8988T (cell line): ENCODE measurements at regions not wholly inside any gene's neighbourhood (a gene's known extent, or its start where the extent isn't known, plus 50 kb on each side); places are given as distances from the start of the nearest gene placed in this dataset.
"Not testable (repeated sequence)": the region's sequence is repeated elsewhere in the genome, so short reads cannot be mapped to it uniquely, and the experiment has no call there.

Source experiments
- DNase-seq: peaks from one replicate; pipeline ENCODE4 v3.0.0; 2011

DNA sequence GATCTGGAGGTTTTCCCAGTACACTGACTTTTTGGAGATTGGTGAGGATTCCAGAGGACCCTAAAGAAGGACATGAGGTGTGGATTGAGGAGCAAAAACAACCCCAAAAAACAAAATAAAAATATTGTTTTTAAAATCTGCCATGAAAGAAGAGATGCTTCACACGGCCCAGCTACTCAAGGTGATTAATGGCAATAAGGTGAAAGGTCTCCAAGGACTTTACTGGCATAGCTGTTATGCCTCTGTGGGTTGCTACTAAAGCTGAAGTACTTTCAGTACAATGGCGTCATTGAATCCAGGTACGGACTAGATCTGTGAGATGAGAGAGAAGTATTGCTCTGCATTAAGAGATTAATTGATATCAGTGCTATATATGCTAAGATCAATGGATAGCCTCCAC is 606.4 kb downstream of the TDRD15 start:
- DNase-seq, result no peak

DNA sequence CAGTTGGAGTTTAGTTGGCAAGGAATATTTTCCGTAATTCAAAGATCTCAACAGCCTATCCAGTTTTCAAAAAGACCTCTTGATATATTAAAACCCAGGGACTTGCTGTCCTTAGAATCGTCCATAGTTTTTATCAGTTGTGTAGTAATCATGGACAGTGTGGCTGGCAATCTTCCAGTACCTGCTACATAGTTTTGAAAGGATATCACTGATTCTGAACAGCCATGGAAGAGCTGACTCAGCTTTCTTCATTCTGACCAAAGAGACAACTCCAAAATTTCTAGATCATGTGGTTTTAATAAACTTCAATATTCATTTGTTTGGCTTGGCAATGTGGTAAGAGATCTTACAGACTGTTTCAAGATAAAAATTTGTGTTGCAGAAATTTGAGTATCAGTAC is 616.7 kb downstream of the TDRD15 start:
- DNase-seq, result no peak

DNA sequence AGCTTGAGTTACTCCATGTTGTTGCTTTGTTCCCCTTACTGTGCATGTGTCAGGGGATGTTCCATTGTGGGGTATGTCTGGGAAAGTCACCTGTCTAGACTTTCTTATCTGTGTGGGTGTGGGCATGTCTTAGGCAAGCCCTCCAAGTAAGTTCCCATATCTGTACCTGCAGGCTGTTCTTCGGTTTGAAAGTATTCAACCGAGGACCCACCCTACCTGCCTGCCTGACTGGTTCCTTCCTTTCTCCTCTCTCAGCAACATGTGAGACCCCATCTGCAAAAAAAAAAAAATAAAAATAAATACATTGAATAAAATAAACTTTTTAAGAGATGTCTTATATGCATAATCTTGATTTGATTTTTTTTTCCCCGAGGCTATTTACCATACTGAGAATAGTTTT is 622.7 kb downstream of the TDRD15 start:
- no peak for DNase-seq

DNA sequence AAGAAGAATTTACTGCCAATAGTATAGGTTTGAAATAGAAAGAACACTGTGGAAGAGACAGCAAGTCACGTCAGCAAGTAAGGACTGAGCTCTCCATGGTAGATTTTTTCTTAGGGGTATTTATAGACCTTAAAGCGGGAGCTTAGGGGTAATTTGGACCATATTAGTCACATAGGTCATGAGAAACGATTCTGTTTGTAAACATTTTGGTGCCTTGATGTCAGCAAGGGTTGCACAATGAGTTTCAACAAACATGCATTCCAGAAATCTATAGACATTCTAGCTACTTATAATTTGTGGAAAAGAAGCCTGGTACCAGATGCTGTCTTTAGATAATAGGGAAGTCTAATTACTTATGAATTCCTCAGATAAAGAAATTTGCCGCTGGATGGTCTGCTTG is 624.7 kb downstream of the TDRD15 start:
- no peak for DNase-seq

DNA sequence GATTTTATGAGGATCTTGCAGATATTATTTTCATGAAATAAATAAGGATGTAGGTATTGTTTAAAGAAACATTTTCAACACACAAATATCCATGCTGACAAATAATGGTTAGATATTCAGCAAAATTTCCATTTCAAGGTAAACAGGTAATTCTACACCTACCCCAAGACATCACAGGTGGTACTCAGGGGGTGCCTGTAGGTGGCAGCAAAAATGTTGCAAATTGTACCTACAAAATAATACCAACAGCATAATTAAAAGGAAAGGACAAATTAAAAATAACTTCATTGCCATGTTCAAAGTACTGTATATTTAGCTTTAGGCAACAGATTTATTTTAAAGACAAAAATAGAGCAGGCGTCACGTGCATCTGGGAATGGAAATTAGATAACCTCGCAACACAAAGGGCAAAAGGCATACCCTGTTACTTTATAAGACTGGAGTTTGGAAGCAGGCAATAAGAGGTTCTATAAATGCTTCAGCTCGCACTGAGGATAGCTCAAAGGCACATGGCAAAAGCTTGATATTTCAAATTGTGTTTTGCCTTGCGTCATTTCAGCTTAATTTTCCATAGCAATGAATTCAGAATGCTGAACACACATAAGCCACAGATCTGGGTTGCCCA is 630.5 kb downstream of the TDRD15 start:
- no peak for DNase-seq

DNA sequence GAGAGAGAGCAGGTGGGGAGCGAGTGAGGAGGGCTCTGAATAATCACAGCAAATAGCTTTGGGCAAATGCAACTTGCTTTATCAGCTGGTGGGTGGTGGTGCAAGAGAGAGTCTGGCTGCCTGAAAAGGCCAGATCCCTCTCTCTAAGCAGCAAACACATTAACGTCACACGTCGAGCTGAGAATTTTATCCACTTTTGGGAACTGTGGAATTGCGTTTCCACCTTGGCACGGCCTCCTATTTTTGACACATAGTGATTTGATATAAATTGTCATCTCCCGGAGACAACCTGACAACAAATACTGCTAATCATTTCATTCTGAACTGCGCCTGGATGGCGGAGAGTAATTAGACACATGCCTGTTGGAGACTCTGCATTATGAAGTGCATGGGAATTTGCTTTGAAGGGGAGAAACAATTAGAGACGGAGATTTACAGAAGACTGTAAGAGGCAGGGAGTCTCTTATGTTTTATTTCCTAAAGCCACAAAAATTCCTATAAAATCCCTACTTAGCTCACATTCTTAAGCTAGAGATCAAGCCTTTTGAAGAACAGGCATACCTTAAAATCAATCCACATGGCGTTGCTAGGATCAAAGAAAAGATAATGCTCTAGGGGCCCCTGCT is 634.1 kb downstream of the TDRD15 start:
- DNase-seq, result no peak

DNA sequence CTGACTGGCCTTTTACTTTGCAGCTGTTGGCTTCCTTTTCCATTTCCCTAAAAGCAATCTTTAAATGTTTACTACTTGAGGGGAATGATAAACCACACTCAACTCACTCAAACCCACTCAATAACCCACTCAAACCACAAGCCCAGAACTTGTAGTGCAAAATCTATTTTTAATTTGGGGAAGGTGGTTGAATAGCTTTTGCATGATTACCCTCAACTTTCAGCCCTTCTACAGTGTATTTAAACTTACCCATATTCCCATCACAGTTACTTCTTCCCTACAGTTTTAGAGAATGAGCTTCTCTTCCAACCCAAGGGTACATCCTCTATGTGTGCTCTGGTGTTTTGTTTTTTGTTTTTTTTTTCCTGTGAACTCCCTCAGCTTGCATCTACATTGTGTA is 636.1 kb downstream of the TDRD15 start:
- no peak for DNase-seq

DNA sequence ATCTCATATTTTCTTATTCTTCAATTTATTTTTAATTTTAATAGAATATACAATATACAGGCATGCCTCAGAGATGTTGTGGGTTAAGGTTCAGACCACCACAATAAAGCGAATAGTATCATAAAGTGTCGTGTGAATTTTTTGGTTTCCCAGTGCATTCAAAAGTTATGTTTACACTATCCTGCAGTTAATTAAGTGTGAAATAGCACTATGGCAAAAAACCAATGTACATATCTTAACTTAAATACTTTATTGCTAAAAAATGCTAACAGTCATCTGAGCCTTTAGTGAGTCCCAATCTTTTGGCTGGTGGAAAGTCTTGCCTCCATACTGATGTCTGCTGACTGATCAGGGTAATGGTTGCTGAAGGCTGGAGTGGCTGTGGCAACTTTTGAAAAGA is 637.6 kb downstream of the TDRD15 start:
- no peak for DNase-seq

DNA sequence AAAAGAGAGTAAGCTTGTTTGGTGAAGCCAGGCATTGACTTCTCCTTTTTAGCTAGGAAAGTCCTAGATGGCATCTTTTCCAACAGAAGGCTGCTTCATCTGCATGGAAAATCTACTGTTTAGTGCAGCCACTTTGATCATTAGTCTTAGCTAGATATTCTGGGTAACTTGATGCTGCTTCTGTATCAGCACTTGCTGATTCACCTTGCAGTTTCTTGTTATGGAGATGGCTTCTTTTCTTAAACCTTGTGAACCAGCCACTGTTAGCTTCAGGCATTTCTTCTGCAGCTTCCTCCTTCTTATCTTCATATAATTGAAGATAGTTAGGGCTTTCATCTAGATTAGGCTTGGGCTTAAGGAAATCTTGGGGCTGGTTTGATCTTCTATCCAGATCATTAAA is 639.7 kb downstream of the TDRD15 start:
- DNase-seq, result no peak

DNA sequence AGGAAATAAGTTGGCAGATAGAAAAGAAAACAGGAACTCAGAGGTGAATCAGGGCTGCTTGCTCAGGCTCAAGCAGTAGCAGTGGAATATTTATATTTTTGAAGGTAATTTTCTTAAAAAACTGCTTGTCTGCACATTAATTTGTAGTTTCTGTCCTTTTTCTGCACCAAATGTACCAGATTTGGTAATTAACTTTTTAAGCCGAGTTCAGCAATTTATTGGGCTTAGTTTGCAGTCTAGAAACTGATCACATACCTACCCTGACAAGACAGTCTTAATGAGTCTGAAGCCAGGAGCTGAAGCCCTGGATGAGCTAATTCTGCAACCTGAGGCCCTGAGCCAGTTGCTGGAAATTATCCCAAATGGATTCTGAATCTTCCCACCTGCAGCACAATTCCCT is 647.0 kb downstream of the TDRD15 start:
- DNase-seq, result no peak

DNA sequence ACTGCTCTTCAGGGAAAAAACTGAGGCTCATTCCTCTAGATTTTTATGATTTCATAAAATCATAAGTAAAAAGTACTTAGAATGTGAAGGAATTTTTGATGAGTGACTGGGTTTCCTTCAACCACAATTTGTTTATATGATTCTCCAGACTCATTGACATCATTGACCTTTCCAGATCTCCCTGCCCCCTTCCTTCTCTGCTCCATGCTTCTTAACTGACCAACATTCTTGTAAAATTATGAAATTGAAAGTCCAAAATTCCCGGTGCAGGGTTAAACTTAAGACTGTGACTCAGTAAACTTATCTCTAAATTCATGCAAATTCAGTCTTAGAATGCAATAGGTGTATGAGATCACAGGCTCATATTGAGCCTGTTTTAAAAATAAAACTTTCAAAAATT is 648.9 kb downstream of the TDRD15 start:
- no peak for DNase-seq

DNA sequence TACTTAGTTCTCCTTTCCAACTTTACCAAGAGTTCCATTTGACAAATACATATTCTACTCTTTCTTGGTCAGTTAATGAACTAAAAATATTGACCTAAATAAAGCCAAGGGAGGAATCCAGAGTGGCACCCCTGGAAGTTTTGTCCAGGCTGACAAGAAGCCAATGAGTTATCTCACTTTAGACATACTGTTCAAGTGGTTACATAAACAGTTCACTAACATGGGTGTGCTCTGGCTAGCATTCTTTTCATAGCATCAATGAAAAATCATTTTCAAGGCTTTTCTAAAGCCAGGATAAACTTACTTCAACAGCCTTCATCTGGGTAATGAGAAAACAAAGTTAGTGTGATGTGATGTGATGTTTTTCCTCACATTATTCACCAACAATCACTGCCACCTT is 649.4 kb downstream of the TDRD15 start:
- DNase-seq, result no peak

DNA sequence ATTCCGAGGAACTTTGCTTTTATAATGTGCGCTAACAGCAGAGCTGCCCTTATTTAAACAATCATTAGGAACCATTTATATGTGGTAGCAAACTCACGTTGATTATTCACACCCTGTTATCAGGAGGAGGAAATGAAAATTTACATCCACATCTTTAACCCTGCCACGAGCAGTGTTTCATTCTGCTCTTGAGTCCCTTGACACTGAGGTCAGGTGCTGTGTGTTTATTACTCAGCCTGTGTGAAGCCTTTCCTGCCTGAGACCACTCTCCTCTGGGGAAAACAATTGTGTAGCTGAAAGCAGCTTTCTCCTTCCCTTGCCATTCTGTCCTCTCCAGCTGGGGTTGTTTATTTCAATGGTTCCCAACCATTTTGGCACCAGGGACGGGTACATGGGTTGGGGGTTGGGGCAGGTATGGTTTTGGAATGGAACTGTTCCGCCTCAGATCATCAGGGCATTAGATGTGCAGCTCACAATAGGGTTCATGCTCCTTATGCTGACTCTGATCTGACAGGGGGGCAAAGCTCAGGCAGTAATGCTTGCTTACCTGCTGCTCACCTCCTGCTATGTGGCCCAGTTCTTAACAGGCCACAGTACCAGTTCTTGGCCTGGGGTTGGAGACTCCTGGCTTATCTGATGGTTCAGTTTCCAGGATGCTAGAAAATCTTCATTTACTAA is 651.1 kb downstream of the TDRD15 start:
- DNase-seq, result no peak

DNA sequence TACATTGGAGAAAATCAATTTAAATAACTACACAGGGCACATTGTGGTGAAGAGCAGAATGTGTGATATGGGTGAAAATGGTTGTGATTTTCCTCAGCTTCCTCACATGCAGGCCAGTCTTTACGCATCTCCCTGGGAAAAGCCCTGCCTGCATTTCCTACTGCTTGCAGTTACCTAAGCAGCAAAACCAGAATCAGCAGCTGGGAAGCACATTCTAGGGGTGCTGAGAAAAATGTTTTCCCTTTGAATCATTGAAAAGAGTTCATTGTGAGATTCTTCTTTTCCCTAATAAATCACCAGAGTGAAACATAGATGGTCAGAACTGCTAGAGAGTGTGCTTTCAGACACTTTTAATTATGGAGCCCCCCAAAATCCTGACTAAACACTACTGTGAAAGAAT is 656.0 kb downstream of the TDRD15 start:
- DNase-seq, result no peak

DNA sequence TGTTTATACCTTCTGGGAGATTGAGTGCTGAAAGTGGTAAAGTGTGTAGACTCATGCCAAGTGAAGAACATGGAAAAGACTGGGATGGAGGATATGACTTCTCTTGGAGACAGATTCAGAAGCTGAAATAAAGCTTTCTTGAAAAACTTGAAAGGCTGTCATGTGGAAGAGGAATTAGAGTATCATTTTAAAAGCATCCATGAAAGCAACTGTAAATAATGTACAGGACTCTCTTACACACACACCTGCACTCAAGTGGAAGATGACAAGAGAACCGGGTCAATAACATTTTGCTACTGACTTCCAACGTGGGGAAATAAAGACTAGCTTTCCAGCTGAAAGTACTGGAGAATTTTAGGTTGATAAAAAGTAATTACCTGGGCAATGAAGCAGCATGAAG is 658.2 kb downstream of the TDRD15 start:
- DNase-seq, result no peak

DNA sequence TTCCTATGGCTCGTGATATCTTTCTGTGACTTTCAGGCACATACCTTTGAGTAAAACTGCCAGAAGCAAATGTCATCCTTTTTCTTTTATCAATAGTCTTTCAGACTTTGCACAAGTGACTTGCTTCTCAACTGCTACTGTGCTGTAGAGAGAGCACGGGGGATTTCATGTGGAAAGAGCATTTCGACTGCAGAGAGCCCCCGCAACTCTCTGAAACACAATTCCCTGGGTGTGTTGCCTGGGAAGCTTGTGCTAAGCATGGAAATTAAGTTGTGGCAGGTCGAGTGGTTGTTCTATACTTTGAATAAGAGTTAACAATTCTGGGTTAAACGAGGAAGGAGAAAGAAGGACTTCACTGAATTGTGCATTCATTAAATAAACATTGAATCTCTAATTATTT is 659.1 kb downstream of the TDRD15 start:
- DNase-seq, result no peak

DNA sequence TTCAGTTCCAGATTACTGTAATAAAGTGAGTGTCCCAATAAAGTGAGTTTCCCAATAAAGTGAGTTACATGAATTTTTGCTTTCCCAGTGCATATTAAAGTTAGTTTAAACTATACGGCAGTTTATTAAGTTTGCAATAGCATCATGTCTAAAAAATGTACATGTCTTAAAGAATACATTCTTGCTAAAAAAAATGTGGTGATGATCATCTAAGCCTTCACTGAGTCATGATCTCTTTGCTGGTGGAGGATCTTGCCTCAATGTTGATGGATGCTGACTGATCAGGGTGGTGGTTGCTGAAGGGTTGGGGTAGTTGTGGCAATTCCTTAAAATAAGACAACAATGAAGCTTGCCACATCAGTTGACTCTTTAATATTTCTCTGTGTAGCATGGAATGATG is 664.2 kb downstream of the TDRD15 start:
- DNase-seq, result no peak

DNA sequence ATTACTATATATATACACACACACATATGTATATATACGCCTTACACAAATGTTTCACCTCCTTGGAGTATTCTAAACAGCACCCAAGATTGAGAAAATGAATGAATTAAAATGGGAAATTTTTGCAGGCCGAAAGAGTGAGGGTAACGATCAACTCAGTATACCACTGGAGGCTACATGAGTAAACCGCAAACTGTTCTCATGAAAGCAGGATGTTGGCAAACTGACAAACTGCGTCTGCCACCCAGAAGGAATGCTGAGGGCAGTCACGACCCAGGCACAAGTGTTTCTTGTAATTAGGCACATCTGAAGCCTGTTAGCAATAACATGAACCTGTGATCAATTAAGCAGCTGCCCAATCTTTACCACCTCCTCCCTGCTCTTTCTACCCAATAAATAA is 666.5 kb downstream of the TDRD15 start:
- DNase-seq, result not testable (repeated sequence)

DNA sequence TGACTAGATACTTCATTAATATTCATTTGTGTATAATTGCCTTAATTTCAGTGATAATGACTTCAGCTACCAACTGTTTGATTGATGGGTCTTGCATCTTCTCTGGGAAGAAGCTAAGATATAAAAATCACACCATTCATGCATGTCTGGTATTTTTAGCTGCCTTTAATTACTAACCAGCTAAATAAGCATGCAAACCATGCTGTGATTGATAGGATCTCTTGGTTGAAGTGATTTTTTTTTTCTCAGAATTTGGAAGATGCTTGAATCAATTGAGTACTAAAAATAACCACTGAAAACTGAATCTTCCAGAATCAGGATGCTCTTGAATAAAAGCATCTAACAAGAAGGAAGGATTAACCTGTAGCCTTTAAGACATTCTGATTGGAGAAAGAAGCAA is 668.8 kb downstream of the TDRD15 start:
- DNase-seq, result no peak

DNA sequence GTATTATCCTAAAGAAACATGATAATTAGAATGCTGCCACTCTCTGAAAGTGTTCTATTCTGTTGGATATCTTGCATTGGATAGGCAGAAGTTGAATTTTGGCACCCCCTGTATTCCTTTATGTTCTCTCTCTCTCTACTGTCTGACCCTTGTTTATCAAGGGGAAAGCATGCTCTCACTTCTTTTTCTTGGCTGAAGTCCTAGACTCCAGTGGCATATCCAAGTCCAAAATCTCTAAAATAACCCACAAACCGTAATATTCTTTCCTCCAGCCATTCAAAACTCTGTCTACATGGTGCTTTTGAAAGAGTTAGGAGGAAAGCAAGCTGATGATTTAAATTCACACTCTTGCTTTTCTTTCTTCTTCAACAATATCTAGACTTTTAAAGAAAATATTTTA is 669.7 kb downstream of the TDRD15 start:
- DNase-seq, result no peak

DNA sequence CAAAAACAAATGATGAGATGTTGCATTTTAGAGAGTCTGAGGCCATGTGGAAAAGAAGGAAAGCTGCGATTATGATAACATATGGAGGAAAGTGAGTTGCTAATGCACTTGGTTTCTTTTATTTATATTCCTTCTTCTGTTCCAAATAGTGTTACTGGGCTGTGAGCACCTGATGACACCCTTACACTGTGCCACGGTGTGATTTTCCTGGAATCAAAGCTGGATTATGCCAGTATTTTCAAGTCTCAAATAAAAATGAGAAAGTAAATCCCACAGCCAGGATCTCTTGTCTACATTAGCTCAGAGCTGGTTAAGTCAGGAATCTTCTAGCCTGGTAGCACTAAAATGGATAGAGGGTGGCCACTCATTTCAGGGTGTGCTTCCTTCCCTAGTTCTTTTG is 670.8 kb downstream of the TDRD15 start:
- no peak for DNase-seq

DNA sequence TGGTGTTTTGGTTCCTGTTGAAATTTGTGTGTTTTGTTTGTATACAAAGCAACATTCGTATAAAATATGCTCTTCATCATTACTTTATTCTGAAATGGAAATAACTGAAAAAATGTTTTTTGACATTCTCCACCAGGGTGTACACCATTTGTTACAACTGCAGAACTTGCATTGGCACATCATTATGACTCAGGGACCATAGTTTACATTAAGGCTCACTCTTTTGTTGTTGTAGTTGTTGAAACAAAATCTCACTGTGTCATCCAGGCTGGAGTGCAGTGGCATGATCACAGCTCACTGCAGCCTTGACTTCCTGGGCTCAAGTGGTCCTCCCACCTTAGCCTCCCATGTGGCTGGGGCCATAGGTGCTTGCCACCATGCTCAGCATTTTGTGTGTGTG is 676.6 kb downstream of the TDRD15 start:
- DNase-seq, result no peak

DNA sequence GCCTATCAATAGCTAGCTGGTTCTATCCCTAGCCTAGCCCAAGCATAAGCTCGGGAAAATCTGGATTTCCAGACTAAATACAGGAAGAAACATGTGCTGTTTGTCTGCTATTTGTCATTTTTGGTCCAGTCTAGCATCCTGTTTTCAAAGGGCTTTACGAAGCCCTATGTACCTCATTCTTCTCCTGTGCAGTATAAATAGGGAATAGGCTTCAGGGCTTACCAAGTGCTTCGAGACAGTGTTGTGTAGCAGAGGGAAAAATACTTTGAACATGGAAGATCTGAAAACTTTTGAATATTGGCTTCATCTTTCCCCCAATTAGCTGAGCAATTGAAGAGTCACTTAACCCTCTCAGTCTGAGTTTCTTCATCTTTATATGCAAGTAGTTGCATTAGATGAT is 679.8 kb downstream of the TDRD15 start:
- no peak for DNase-seq

DNA sequence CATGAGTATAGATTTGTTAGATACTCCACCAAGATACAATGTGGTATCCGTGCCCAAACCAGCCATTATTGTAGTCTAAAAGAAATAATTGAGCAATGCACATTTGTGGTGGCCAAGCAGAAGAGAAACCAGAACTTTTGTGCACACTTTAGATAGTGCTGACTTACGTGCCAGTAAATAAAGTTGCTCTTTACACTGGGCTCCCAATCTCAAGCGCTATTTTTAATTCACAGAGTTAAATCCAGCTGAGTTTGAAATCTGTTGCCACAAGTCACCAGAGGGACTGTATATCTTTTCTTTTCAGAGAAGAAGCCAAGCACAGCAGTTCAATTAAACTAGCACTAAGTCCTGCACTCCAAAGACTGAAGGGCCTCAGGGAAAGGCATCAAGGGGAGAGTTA is 680.4 kb downstream of the TDRD15 start:
- DNase-seq, result no peak

DNA sequence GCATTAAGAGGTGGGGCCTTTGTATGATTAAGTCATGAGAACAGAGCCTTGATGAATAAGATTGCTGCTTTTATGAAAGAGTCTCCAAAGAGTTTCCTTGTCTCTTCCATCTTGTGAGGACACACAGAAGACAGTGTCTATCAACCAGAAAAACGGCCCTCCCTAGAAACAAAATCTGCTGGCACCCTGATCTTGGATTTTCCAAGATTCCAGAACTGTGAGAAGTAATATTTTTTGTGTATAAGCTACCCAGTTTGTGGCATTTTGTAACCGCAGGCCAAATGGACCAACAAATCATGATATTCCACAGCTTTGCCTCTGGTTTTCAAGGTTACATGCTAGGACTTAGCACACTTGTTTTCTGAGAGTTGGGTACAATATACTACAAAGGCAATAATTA is 687.8 kb downstream of the TDRD15 start:
- DNase-seq, result no peak
